NCI-H1930 (cell line): ENCODE measurements at regions not wholly inside any gene's neighbourhood (a gene's known extent, or its start where the extent isn't known, plus 50 kb on each side); places are given as distances from the start of the nearest gene placed in this dataset.

Source experiments
- DNase-seq, 2 experiments: peaks; one replicate each; lab custom pipeline; 2025; lab: John Stamatoyannopoulos, UW

DNA sequence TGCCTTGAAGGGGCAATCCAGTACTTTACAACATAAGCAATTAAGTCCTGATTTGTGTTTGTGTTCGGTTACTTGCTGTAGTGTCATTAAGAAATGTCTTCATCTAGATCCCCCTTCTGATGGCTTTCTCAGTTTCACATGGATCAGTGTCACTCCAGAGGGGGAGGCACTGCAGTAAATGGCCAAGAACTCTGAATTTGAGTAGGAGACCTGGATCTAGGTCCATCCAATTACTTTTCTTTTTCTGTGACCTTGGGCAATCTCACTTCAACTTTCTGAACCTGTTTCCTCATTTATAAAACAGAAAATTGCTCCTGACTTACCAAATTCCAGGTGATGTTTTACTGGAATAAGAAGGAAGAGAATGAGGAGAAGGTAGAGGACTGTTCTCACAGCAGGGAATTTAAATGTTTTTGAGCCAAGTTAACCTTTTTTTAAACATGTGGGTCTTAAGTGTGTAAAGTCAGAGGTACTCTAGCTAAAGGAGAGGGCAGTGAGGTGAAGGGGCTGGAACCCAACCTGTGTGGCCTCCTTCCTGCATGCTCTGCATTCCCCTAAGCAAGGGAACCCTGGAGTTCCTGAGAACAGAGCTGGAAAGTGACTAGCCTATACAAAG, 285.5 kb downstream of the HACE1 start:
- DNase-seq, result no peak

DNA sequence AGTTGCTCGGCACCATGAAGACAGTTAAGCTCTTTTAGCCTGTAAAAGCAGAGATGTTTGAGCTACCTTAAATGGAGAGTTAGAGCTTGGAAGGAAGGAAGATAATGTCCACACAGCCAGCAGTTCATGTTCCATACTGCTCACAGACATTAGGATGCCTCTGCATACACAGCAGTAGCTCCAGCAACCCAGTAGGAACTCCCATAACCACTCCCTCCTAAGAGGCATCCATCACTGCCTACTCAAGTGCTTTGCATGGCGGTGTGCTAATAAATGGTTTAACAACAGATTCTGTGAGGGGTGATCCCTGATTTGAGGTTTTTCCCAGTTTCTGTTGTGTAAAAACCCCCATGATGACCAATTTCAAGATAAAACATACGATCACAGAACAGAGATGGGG, 286.4 kb downstream of the HACE1 start:
- DNase-seq, result no peak

DNA sequence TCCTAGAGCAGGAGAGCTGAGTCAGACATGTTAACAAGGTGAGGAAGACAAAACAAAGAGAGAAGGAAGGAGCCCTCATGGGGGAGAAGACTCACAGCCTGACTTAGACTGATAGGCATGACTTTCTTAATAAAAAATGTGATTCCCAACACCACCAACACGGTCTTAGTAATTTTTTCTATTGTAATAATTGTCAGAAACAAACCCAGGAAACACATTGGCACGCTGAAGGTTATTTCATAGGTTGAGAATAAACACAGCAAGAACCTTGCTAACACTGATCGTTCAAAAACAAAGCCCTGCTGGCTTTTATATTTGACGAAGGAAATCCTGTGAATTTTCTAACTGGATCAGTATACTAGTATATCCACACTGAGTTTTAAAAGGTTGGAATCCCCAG, 286.8 kb downstream of the HACE1 start:
- no peak for DNase-seq

DNA sequence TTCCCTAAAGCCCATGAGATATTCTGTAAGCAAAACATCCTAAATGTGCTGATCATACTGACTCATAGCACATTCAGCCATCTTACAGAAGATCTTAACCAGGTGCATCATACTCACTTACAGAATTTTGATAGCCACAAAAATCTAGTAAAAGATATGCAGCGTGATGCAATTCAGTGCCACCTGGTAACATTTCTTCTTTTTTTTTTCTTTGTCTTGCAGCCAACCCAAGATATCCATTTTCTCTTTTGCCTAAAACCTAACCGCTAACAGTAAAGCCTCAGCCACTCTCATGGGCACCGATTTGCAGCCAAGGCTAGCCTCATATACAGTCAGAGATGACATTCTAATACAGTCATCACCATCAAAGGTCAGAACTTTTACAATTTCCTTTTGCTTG, 293.3 kb downstream of the HACE1 start:
- no peak for DNase-seq

DNA sequence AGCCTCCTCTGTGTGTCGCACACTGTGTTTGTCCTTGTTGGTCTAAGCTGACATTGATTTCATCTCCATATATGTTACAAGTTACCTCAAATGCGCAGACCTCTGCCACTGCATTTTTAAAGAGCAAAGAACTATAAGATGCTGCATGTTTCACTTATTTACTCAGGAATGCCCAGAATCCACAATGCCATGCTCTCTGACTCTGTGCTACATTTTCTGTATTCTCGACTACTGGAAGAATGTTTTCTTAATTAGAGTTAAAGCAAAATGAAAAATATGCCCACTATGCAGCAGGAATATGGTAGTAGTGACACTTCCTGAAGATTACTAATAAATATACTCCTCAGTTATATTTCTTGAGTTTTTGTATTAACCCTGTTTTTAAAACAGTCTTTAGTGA, 296.4 kb downstream of the HACE1 start:
- DNase-seq, result no peak

DNA sequence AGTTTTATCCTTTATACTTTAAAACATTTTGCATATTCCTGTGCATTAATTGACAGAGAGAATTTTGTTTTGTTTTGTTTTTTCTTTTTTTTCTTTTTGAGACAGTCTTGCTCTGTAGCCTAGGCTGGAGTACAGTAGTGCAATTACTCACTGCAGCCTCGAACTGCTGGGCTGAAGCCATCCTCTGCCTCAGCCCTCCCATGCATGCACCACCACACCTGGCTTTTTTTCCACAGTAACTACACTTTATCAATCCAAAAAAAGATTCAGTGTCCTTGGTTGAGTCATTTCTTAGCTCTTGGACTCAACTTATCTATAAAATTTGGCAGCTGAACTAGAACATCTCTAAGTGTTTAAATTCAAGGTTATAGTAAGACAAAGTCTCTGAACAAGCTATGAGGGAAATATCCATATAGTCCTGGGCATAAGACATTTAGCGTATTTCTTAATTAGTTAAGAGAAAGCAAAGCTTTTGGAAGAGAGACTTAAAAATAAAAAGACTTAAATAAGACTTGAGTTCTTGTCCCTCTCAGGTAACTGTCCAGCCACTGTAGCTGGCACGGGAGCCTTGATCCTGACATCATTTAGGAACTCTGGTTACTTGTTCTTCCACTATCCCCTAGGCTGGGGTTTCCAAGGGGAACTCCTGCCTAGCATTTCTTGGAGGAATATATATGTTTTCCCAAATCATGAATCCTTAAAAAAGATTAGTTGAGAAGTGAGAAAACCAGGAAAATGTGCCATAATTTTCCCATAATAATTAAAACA, 300.1 kb downstream of the HACE1 start:
- no peak for DNase-seq

DNA sequence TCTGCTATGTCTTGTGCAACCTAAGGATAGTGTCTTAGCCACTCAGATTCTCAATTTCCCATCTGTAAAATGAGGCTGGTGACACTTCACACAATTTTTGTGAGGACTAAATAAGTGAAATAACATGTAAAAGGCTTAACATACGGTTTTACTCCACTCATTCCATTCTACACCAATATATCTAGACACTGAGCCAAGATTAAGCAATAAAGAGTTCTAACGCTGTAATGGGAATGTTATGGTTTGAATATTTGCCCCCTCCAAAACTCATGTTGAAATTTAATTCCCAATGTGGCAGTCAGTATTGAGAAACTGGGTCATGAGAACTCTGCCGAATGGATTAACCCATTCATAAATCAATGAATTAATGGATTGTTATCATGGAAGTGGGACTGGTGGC, 301.0 kb downstream of the HACE1 start:
- DNase-seq, result no peak

DNA sequence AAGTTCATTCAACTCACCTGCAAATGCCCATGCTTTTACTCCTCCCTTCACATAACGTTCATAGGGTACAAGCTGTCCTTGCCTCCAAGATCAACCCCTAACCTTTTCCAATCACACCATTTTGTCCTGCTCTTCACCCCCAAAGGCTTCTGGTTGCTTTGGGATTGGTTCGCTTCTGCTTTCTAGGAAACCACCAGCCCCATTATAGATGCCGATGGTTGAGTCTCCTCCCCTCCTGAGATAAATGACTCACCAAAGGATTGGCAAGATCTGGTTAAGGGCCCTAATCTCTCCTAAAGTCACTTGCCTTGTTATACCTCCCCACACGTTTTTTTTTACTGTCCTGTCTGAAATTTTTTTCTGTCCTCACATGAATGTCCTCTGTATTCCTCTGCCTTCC, 311.4 kb downstream of the HACE1 start:
- no peak for DNase-seq

DNA sequence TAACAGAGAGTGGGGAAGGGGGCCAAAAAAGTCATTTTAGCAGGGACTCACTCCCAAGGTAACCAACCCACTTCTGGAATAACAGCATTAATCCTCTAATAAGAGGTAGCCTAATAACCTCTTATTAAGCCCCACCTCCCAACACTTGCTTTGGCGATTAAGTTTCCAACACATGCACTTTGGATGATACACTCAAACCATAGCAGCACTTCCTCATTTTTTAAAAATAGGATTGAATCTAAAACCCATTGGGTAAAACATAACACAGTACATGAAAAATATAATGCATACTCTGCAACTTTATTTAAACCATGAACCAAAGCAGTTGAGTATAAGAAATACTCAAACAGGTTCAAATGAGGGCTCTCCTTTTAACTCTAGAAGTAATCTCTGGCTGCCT, 318.3 kb downstream of the HACE1 start:
- no peak for DNase-seq

DNA sequence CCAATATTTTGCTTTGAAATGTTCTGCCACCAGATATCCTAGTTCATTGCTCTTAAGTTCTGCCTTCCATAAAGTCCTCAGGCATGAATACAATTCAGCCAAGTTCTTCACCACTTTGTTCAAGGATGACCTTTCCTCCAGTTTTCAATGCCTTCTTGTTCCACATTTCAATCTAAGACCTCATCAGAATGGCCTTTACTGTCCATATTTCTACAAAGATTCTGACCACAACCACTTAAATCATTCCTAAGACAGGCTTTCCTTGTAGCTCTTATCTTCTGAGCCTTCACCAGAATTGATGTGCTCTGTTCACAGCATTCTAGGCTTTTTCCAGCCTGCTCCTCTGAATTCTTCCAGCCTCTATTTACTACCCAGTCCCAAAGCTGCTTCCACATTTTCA, 319.0 kb downstream of the HACE1 start:
- DNase-seq, result no peak

DNA sequence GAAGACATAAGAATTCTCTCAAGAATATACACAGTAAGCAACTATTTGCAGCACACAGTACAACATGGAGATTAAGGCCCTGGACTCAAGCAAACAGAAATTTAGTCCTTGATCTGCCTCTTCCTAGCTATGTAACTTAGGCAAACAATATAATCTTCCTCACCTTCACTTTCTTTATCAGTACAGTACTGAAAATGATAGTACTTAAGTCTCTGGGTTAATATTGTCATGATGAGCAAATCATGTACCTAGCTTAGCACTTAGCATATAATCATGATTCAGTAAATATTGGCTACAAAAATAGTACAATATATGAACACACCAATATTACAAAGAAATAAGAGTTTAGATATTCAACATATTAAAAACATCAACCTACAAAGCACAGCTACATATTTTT, 320.5 kb downstream of the HACE1 start:
- DNase-seq, result no peak

DNA sequence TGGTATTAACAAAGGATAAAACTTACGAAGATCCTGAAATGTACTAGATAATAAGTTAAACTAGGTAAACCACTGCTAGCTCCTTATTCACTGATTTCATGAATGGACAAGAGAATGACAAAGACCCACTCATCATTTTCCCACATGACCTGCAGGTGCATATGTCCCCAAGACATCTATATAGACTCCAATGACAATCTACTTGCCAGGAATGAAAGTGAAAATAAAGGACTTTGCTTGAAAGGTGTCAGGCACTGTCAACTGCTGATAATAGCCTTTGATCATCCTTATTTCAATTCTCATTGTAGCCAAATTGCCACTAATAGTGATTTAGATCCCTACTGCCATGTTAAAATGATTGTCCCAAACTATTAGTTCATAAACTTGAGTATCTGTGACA, 321.8 kb downstream of the HACE1 start:
- no peak for DNase-seq

DNA sequence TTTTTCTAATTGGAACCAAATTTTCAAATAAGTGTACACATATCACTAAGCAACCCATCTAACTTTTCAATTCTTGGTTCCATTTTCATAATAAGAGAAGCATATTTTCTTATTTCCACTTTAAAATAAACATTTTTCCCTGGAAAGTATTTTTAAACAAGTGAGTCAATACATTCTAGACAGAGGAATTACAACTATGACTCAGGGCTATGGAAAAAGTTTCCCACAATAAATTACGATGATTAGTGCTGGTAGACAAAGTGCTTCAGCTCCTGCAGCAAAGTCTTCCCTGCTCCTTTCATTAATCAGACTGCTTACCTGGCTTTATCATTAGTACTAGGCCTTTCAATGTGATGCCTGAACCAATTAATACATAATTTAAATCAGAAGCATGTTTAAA, 322.5 kb downstream of the HACE1 start:
- no peak for DNase-seq

DNA sequence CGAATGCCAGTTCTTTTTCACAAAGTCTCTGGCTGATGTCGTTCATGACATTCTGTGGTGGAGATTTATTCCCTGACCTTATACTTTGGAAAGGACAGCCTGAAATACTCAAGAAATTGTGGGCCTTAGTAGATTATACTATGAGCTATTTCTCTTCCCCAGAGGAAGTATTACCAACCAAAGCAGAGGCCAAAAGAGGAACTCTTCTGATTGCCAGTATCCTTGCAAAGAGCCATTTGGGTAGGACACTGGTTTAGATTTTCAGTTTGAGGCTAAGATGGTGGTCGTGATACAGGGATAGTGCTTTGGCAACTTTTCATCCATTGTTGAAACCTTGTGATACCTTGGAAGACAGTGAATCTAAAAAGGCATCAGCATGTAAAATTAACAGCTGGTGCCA, 327.3 kb downstream of the HACE1 start:
- no peak for DNase-seq

DNA sequence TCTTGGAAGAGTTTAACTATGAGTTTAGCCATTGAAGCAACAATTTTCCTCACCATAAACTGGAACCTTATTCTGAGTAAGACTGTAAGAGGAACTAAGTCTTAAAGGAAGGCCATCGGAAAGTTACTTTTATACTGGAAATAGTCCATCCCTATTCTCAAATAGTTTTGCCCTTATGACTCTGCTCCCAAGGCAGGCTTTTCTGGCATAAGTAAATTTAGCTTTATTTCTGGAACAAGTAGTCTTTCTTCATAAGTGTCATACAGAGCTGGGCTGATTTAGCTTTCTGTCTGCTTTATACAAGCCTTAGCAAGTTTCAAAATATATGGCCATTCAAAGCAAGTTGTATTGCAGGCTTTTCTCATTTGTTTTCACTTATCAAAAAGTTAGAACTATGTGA, 328.1 kb downstream of the HACE1 start:
- no peak for DNase-seq

DNA sequence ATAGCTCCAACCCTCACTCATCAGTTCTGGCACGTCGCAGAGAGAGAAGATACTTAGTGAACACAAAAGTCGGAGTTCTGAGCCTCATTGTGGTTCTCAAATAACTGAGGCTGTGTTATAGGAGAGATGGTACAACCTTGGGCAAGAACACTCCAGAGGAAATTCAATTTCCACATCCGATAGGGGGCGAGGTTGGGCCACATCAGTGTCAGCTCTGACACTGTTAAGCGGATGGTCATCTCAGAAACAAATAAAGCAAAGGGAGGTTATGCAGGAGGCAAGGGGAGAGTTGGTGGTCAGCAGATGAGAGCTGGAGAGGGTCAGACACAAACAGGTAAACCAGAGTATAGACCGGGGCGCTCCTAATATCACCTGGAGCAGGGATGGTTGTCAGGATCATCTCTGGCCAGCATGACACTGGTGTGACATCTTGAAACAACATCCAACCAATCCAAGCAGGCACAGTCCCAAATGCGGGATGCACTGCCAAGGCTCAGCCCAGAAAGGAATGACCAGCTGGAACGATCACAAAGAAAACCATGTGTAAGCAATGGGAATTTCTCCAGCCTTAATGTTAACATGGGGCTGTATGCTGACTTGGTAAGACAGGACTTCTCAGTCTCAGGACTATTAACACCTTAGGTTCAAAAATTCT, 331.8 kb downstream of the HACE1 start:
- peak in 1 of 2 experiments; percentile 32 for DNase-seq

DNA sequence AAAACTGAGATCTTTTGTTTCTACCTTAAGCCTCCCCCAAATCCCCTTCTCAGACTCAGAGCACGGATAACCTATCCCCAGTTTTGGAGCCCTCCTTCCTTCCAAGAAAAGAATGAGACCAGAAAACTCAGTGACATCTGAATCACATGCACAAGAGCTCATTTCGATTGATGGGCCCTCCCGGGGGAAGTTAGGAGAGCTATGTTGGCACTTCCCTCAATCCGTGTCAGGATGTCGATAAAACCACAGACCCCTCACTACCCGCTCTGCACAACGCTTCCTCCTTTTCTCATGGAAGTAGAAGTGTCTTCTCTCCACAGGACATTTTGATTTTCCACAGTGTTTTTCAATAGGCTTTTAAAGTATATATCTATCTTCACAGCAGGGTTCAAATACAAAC, 332.4 kb downstream of the HACE1 start:
- no peak for DNase-seq

DNA sequence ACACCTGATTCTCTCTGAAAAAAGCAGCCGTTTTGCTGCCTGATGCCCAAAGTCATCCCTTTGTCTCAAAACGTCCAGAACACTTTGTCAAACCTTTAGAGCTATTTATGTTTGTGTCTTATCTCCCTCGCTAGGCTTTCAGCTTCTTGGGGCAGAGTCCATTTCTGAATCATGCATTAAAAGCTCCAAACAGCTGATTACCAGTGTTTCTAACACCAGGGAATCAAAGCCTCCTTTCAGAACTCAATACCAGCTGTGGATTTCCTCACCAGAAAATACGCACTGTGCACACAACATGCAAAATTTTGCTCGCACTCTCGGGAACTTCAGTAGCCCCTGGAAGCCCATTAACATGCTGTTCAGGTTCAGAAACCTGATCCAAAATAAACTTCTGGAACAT, 333.3 kb downstream of the HACE1 start:
- no peak for DNase-seq

DNA sequence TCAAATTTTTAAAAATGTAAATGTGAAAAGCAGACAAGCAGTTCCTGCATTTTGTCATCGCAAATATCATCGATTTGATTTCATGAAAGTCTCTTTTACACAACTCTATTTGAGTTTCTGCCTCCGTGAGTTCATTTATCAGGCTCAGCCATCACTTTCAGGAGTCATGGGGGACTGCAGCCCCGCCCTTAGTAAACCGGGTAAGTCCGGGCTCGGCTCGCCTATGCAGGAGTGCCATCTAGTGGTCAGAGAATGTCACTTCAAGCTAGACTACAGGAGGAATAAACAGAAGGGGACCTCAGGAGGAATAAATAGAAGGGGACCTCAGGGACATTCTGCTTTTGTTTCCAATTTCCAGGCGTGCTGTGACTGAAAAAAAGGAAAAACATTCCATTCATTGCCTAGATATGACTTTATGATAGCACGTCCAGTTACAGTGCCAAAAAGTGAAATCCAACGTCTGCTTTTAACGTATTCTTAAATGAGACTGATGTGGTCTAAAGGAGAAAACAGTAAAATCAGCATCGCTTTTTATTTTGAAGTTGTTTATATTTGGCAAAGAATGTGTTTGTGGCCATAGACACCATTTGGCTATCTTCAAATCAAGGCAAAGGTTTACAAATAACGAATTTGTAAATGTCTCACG, 333.9 kb downstream of the HACE1 start:
- DNase-seq, result peak; percentile 49 to 68

DNA sequence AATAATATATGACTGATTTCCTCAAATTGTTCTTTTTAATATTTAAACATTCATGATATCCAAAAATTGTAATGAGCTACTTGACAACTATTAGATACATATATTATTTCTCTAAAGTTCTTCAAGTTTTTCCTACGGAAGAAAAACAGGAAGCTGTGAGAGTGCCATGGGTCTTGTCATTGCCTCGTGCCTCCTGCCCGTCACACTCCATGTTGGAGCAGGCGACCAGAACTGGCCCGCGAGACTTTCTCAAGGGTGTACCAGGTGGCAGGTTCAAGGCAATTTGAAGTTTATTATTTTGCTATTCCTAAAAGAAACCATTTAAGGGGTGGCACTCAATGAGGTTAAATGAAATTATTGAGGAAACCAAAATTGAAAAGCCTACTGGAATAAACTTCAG, 337.2 kb downstream of the HACE1 start:
- DNase-seq, result no peak

DNA sequence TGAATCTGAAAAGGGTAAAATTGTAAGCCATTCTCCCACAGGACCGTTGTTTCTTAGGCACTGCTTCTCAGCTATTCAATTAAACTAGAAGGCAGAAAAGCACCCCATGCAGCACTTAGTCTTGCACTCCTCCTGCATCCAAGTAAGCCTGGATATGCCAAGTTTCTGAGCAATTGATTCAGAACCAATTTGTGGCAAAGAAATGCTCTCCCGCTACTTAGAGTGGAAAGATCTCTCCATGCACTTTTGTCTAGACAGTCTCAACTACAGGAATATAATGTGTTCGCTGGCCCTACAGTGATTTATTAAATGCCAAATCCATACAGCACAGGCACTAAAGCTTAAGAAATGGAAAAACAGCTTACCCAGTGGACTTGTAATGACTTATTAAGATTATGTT, 338.5 kb downstream of the HACE1 start:
- DNase-seq, result no peak

DNA sequence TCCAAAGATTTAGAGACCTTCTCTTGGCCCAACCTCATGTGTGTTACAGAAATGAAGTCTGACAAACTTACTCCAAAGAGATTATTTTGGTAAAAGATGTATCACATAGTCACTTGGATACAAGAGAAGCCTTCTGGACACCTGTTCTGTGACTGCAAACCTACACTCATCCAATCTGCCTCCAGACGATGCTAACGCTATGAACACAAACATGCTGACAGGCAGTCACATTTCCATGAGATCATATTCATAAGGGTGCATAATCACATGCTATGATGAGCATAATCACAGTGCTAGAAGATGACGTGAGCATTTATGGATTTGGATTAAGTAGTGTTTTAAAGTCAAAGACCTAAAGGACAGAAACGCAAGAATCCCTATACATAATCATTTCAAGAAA, 340.2 kb downstream of the HACE1 start:
- no peak for DNase-seq

DNA sequence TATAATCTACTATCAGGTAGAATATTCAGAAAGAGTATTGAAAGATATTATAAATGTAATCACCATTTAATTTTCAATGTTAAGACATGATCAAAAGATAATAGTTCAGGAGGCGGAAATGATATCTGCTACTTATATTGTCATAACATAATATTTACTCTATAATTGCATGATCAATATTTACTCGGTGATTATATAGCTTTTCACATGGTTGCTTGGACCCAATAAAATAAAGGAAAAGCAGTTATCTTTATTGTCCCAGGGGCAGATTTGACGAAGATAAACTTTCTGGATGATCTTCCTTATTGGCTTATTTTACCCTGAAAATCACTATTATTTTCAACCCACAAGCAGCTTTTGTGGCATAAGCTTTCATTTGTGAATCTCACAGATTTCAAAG, 350.4 kb downstream of the HACE1 start:
- DNase-seq, result no peak
